ENCODE measurements at regions not wholly inside any gene's neighbourhood (a gene's known extent, or its start where the extent isn't known, plus 50 kb on each side); places are given as distances from the start of the nearest gene placed in this dataset.
A peak's percentile ranks its signal among the peaks of the same experiment; 100 is the strongest.

GRCh38 chr11:128201009-128201408, 386.3 kb downstream of the ETS1 start:
- no peak for TF ChIP-seq CTCF (IDR thresholded peaks at IDR 0.05; ENCODE audit: insufficient read depth, low read depth, low read length)
- no peak for DNase-seq (ENCODE audit: low read depth)
- H3K4me3 ChIP-seq (ENCODE audit: low read depth, low read length), result no peak overlapping the region

- no peak for TF ChIP-seq CTCF (IDR thresholded peaks at IDR 0.05; ENCODE audit: insufficient read depth, low read depth, low read length)
- DNase-seq (ENCODE audit: low read depth), result no peak
- no peak overlapping the region for H3K4me3 ChIP-seq (ENCODE audit: low read depth, low read length)
These were observed 386.9 kb downstream of the ETS1 start for GRCh38 chr11:128200467-128200866.

GRCh38 chr11:128198216-128198772, 389.1 kb downstream of the ETS1 start:
- no peak overlapping the region for H3K4me3 ChIP-seq (ENCODE audit: low read depth, low read length)
- TF ChIP-seq CTCF (IDR thresholded peaks at IDR 0.05; ENCODE audit: insufficient read depth, low read depth, low read length), result no peak
- DNase-seq (ENCODE audit: low read depth), result no peak

- peak; percentile 53 for DNase-seq (ENCODE audit: low read depth)
- no peak overlapping the region for H3K4me3 ChIP-seq (ENCODE audit: low read depth, low read length)
- no peak for TF ChIP-seq CTCF (IDR thresholded peaks at IDR 0.05; ENCODE audit: insufficient read depth, low read depth, low read length)
These were observed 391.1 kb downstream of the ETS1 start for GRCh38 chr11:128196235-128196634.

- no peak for DNase-seq (ENCODE audit: low read depth)
- H3K4me3 ChIP-seq (ENCODE audit: low read depth, low read length), result no peak overlapping the region
- TF ChIP-seq CTCF (IDR thresholded peaks at IDR 0.05; ENCODE audit: insufficient read depth, low read depth, low read length), result no peak
These were observed 391.6 kb downstream of the ETS1 start for GRCh38 chr11:128195756-128196155.

- no peak overlapping the region for H3K4me3 ChIP-seq (ENCODE audit: low read depth, low read length)
- TF ChIP-seq CTCF (IDR thresholded peaks at IDR 0.05; ENCODE audit: insufficient read depth, low read depth, low read length), result peak; percentile 11
- no peak for DNase-seq (ENCODE audit: low read depth)
These were observed 392.2 kb downstream of the ETS1 start for GRCh38 chr11:128195057-128195751.

GRCh38 chr11:128194216-128194615, 393.1 kb downstream of the ETS1 start:
- TF ChIP-seq CTCF (IDR thresholded peaks at IDR 0.05; ENCODE audit: insufficient read depth, low read depth, low read length), result no peak
- DNase-seq (ENCODE audit: low read depth), result peak; percentile 74
- H3K4me3 ChIP-seq (ENCODE audit: low read depth, low read length), result no peak overlapping the region

Data from fibroblast of villous mesenchyme (primary cell).